SH-SY5Y (cell line): ENCODE measurements at regions not wholly inside any gene's neighbourhood (a gene's known extent, or its start where the extent isn't known, plus 50 kb on each side); places are given as distances from the start of the nearest gene placed in this dataset.

Source experiments
- GATA2 ChIP-seq: IDR thresholded peaks from 2 replicates; pipeline ENCODE4 v1.6.1; 2011; ENCODE audit warnings: mild to moderate bottlenecking, low read depth, low read length
- GATA3 ChIP-seq: IDR thresholded peaks from 2 replicates; pipeline ENCODE4 v1.6.1; 2011; ENCODE audit warnings: low read depth, mild to moderate bottlenecking, low read length, moderate library complexity

DNA sequence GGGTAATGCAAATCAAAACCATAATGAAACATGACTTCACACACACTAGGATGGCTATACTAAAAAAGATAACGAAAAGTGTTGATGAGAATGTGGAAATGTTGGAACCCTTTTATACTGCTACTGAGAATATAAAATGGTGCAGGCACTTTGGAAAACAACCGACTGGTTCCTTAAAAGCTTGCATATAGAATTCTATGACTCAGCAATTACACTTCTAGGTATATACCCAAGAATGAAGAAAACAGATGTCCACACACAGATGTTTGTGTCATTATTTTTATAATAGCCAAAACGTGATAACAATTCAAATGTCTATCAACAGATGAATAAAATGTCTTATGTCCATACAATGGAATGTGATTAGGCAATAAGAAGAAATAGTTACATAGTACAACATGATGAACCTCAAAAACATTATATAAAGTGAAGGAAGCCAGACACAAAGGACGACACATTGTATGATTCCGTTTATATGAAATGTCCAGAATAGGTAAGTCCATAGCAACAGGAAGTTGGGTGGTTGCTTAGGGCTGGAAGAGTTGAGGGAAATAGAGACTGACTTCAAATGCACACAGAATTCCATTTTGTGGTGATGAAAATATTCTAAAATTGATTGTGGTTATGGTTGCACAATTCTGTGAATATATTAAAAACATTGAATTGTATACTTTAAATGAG, 148.3 kb upstream of the PHYHIPL start:
- no peak for TF ChIP-seq GATA3
- no peak for TF ChIP-seq GATA2
